Osteoblast (primary cell): ENCODE measurements at regions not wholly inside any gene's neighbourhood (a gene's known extent, or its start where the extent isn't known, plus 50 kb on each side); places are given as distances from the start of the nearest gene placed in this dataset.

Experiments
- DNase-seq: peaks from one replicate; pipeline ENCODE4 v3.0.0; 2011; ENCODE audit warnings: low spot score, mixed read lengths; ENCODE audit not compliant: insufficient read length; ENCODE audit errors: missing footprints
- H2AFZ ChIP-seq: 2 replicates; pipeline ENCODE4 v1.6.0; 2011; ENCODE audit warnings: mild to moderate bottlenecking, low read length
- H3K27ac ChIP-seq: 2 replicates; pipeline ENCODE4 v1.5.1; 2011; ENCODE audit warnings: mild to moderate bottlenecking, low read depth, low read length, moderate library complexity
- H3K27me3 ChIP-seq: 2 replicates; pipeline ENCODE4 v1.6.0; 2012; ENCODE audit warnings: mild to moderate bottlenecking, control low read depth, inconsistent platforms, low read length, moderate library complexity; ENCODE audit not compliant: insufficient read depth
- H3K36me3 ChIP-seq: 2 replicates; pipeline ENCODE4 v1.5.1; 2011; ENCODE audit warnings: mild to moderate bottlenecking, low read length, control low read depth, moderate library complexity; ENCODE audit not compliant: insufficient read depth
- H3K4me1 ChIP-seq: 2 replicates; pipeline ENCODE4 v1.5.1; 2011; ENCODE audit warnings: mild to moderate bottlenecking, low read length, control low read depth, moderate library complexity; ENCODE audit not compliant: insufficient read depth
- H3K4me2 ChIP-seq: 2 replicates; pipeline ENCODE4 v1.6.0; 2011; ENCODE audit warnings: mild to moderate bottlenecking, low read length; ENCODE audit not compliant: insufficient read depth
- H3K4me3 ChIP-seq: fragments of 200-600 bp; sonication (generic); 3 replicates; pipeline ENCODE4 v1.5.1; 2012; ENCODE audit warnings: mild to moderate bottlenecking, low read length, inconsistent platforms; ENCODE audit not compliant: insufficient read depth
- H3K79me2 ChIP-seq: 2 replicates; pipeline ENCODE4 v1.6.0; 2012; ENCODE audit warnings: mild to moderate bottlenecking, low read length, control low read depth, inconsistent platforms; ENCODE audit not compliant: insufficient read depth
- H3K9me3 ChIP-seq: 2 replicates; pipeline ENCODE4 v1.5.1; 2011; ENCODE audit warnings: low read depth, low read length, control low read depth
- H4K20me1 ChIP-seq: 2 replicates; pipeline ENCODE4 v1.6.0; 2012; ENCODE audit warnings: mild to moderate bottlenecking, low read length, control low read depth; ENCODE audit not compliant: insufficient read depth
- TF ChIP-seq, protein P1 (sequence below): IDR thresholded peaks from 2 replicates; pipeline ENCODE4 v1.5.1; 2011; ENCODE audit warnings: mild to moderate bottlenecking, low read depth, low read length, moderate library complexity; ENCODE audit errors: extremely low read depth

DNA sequence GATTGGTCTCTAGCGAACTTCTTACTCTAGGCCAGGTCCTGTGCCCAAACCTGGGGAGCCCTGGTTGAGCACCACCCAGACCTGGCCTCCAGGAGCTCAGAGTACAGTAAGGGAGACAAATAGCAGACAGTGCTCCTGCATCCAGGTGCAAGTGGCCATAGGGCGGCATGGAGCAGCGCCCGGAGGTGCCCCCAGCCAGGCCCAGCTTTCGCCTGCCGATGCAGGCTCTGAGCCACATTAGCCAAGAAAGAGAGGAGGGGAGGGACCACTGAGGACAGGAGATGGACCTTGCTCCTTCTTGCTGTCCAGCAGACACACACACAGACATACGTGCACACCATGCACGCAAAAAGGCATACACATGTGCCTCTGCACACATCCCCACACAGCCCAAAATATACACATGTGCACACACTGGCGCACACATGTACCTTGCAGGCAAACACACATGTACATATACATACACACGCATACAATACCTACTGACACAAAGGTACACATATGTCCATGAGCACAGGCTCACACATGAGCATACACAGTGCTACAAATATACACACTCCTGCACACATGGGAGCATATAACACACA lies 68.7 kb upstream of the FGF3 start:
- Histone ChIP-seq H3K4me1 (no peaks in the 10 kb centered on the region), H3K27ac (no peak overlapping the region), H3K36me3 (no peaks in the 10 kb centered on the region), H3K9me3 (no peaks in the 10 kb centered on the region), H3K27me3 (peaks cover 36% of the 10 kb centered on the region), H3K4me3 (no peak overlapping the region), H4K20me1 (no peaks in the 10 kb centered on the region), H3K79me2 (no peaks in the 10 kb centered on the region), H2AFZ (no peak overlapping the region), H3K4me2 (no peak overlapping the region)
- DNase-seq: peak; percentile 55
- TF ChIP-seq, protein P1, sequence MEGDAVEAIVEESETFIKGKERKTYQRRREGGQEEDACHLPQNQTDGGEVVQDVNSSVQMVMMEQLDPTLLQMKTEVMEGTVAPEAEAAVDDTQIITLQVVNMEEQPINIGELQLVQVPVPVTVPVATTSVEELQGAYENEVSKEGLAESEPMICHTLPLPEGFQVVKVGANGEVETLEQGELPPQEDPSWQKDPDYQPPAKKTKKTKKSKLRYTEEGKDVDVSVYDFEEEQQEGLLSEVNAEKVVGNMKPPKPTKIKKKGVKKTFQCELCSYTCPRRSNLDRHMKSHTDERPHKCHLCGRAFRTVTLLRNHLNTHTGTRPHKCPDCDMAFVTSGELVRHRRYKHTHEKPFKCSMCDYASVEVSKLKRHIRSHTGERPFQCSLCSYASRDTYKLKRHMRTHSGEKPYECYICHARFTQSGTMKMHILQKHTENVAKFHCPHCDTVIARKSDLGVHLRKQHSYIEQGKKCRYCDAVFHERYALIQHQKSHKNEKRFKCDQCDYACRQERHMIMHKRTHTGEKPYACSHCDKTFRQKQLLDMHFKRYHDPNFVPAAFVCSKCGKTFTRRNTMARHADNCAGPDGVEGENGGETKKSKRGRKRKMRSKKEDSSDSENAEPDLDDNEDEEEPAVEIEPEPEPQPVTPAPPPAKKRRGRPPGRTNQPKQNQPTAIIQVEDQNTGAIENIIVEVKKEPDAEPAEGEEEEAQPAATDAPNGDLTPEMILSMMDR: no peak

DNA sequence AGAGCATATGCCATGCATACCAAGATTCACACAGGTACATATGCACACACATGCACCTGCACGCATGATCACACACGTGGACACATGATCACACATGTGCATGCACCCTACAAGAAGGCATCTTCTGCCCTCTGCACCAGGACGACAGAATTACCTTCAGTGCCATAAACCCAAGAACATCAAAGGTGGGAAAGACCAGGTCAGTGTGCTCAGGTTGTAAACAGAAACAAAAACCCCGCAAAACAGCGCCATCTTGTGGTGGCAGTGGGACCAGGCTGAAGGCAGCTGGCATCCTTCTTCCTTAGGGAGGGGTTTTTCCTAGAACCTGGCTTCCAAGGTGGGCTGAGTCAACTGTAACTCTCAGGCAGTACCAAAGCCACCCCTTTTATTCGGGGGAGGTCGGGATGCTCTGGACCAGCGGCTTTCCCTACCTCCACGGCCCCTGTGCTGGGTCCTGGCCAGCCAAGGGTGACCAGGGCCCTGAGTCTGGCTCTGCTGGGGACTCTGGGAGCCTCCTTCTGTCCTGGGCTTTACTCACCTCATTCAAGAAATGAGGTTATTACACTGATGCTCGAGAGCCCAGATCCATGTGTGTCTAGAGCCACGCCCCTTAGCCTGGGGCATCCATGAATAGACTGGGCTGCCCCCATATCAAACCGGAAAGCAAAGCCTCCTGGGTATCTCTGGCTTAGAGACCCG lies 69.4 kb upstream of the FGF3 start:
- Histone ChIP-seq H3K9me3 (no peaks in the 10 kb centered on the region), H2AFZ (no peak overlapping the region), H4K20me1 (no peaks in the 10 kb centered on the region), H3K4me1 (no peaks in the 10 kb centered on the region), H3K4me2 (no peak overlapping the region), H3K4me3 (no peak overlapping the region), H3K27ac (no peak overlapping the region), H3K27me3 (peaks cover 38% of the 10 kb centered on the region), H3K36me3 (no peaks in the 10 kb centered on the region), H3K79me2 (no peaks in the 10 kb centered on the region)
- TF ChIP-seq, protein P1: peak; percentile 94
- peak; percentile 95 for DNase-seq

GRCh38 chr11:69889400-69890318 lies 70.4 kb upstream of the FGF3 start:
- no peaks in the 10 kb centered on the region for H4K20me1 ChIP-seq
- no peaks in the 10 kb centered on the region for H3K79me2 ChIP-seq
- DNase-seq: peak; percentile 81
- H3K4me1 ChIP-seq: no peaks in the 10 kb centered on the region
- no peak overlapping the region for H3K4me3 ChIP-seq
- peaks cover 48% of the 10 kb centered on the region for H3K27me3 ChIP-seq
- H3K36me3 ChIP-seq: no peaks in the 10 kb centered on the region
- no peaks in the 10 kb centered on the region for H3K9me3 ChIP-seq
- TF ChIP-seq, protein P1: no peak
- no peak overlapping the region for H3K4me2 ChIP-seq
- H3K27ac ChIP-seq: no peak overlapping the region
- H2AFZ ChIP-seq: no peak overlapping the region

DNA sequence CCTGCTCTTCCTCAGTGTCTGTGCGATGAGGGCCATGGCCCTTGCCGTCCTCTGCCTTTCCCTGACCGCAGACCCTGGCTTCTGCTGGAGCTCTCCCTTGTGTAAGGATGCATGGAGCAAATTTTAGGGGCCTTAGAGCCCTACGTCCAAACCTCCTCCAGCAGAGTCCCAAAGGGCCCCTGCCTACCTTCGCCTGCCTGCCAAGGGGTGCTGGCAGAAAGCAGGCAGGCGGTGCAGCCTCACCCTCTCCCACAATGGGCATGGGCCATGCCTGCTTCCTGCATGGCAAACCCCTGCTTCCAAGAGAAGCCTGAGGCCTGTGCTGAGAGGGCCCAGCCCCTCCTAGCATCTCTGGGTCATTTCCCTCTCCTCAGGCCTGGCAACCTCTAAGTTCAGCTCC lies 71.3 kb upstream of the FGF3 start:
- Histone ChIP-seq H3K79me2 (no peaks in the 10 kb centered on the region), H3K27me3 (peaks cover 55% of the 10 kb centered on the region), H3K27ac (no peak overlapping the region), H2AFZ (no peak overlapping the region), H4K20me1 (no peaks in the 10 kb centered on the region), H3K4me1 (no peaks in the 10 kb centered on the region), H3K9me3 (no peaks in the 10 kb centered on the region), H3K4me3 (no peak overlapping the region), H3K36me3 (no peaks in the 10 kb centered on the region), H3K4me2 (no peak overlapping the region)
- peak; percentile 53 for DNase-seq
- TF ChIP-seq, protein P1: no peak
